ENCODE measurements at regions not wholly inside any gene's neighbourhood (a gene's known extent, or its start where the extent isn't known, plus 50 kb on each side); places are given as distances from the start of the nearest gene placed in this dataset.

DNA sequence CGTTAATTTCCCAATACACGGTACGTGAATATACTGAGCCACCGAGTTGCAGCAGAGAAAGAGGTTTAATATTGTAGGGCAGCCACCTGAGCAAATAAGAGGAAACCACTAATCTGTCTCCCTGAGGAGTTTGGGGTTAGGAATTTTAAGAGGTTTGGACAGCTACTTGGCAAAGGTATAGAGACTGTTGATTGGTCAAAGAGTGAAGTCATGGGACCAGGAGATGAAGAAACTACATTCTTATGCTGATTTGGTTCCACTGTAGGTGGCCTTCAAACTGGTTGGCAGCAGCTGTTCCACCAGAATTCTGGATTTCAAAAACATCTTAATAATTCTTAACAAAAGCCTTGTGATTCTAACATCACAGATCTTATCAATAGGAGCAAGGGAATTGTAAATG lies 485.4 kb upstream of the PRMT6 start:
- TF ChIP-seq POLR2A (IDR thresholded peaks at IDR 0.05; ENCODE audit: low read depth, low read length) = no peak
- no peak for TF ChIP-seq POLR2AphosphoS5 (IDR thresholded peaks at IDR 0.05; ENCODE audit: low read depth, low read length)
- no peak for TF ChIP-seq TAF1 (IDR thresholded peaks at IDR 0.05; ENCODE audit: borderline replicate concordance, low read depth, low read length)
